ENCODE measurements at regions not wholly inside any gene's neighbourhood (a gene's known extent, or its start where the extent isn't known, plus 50 kb on each side); places are given as distances from the start of the nearest gene placed in this dataset.

- TF ChIP-seq CEBPB (IDR thresholded peaks at IDR 0.05) (no peak), TEAD4 (IDR thresholded peaks at IDR 0.05) (no peak), RAD21 (IDR thresholded peaks at IDR 0.05; ENCODE audit: low read depth) (no peak), TAF1 (IDR thresholded peaks at IDR 0.05; ENCODE audit: low read depth) (no peak), USF1 (IDR thresholded peaks at IDR 0.05) (no peak), YY1 (IDR thresholded peaks at IDR 0.05; ENCODE audit: low read depth) (no peak), REST (IDR thresholded peaks at IDR 0.05; ENCODE audit: low read depth) (no peak), EGR1 (IDR thresholded peaks at IDR 0.05) (no peak), NFIC (IDR thresholded peaks at IDR 0.05) (no peak), EP300 (IDR thresholded peaks at IDR 0.05; ENCODE audit: borderline replicate concordance) (no peak), MAX (IDR thresholded peaks at IDR 0.05) (no peak), CREB1 (IDR thresholded peaks at IDR 0.05; ENCODE audit: low read depth) (no peak)
Observed at GRCh38 chr6:9025796-9026394, 590.5 kb upstream of the SLC35B3 start.

Data from Ishikawa (cell line).